HepG2 (cell line): ENCODE measurements at regions not wholly inside any gene's neighbourhood (a gene's known extent, or its start where the extent isn't known, plus 50 kb on each side); places are given as distances from the start of the nearest gene placed in this dataset.

Source experiments
- ATAC-seq: fragments of 200-7000 bp; cut with Tn5 transposase; 3 replicates; pipeline ENCODE4 v1.9.1; 2020; ENCODE audit warnings: mild to moderate bottlenecking, moderate library complexity
- BruUV-seq: library from RNA; stranded (reverse); fragments of 400-500 nt; replicated peaks from 2 replicates; lab custom pipeline; 2021; lab: Mats Ljungman, UMichigan
- CTCF ChIA-PET: fragments of 300-600 bp; formaldehyde crosslinking; extraction: SDS; loops from one replicate; lab custom pipeline; 2021; ENCODE audit warnings: low total read pairs, inconsistent platforms, low intra/inter-chr PET ratio; lab: Yijun Ruan, JAX
- POLR2A ChIA-PET: fragments of 350-600 bp; sonication (Branson Sonifier 250); formaldehyde crosslinking; loops from one replicate; lab custom pipeline; 2020; ENCODE audit warnings: antibody characterized with exemption, inconsistent platforms; lab: Yijun Ruan, JAX
- DNase-seq: peaks from one replicate; pipeline ENCODE4 v3.0.0-alpha.2; 2015; ENCODE audit warnings: low spot score
- FAIRE-seq: peaks from 3 replicates; lab custom pipeline; 2011; peaks lifted over from hg19 to GRCh38; lab: Jason Lieb, UNC
- H2AFZ ChIP-seq: one replicate; pipeline ENCODE4 v1.6.1; 2011; ENCODE audit warnings: low read length, inconsistent platforms
- H3K27ac ChIP-seq: fragments of 300-600 bp; 3 replicates; pipeline ENCODE4 v1.8.0; 2011; ENCODE audit warnings: mixed run types, mild to moderate bottlenecking, mixed read lengths, low read length, inconsistent platforms; ENCODE audit not compliant: insufficient read depth; ENCODE audit errors: extremely low read length
- H3K27me3 ChIP-seq, 2 experiments: fragments of 200-600 bp in 1 of 2; 2 replicates in 1 of 2; 3 replicates in 1 of 2; pipeline versions ENCODE4 v1.6.0 to v1.8.0; 2011; ENCODE audit warnings: low read length in 2 of 2, mild to moderate bottlenecking in 2 of 2, moderate library complexity in 2 of 2, inconsistent platforms in 1 of 2; ENCODE audit not compliant: insufficient read depth in 2 of 2, control insufficient read depth in 1 of 2
- H3K36me3 ChIP-seq, 2 experiments: fragments of 200-600 bp in 1 of 2; replicated peaks in 1 of 2; 2 replicates in 1 of 2; 3 replicates in 1 of 2; pipeline versions ENCODE4 v1.5.1 to v1.8.0; 2011; ENCODE audit warnings: low read length in 2 of 2, inconsistent platforms in 1 of 2; ENCODE audit not compliant: insufficient read depth in 2 of 2, control insufficient read depth in 1 of 2
- H3K4me1 ChIP-seq: 2 replicates; pipeline ENCODE4 v1.5.1; 2012; ENCODE audit warnings: low read length, inconsistent platforms; ENCODE audit not compliant: insufficient read depth
- H3K4me2 ChIP-seq: 2 replicates; pipeline ENCODE4 v1.6.0; 2011; ENCODE audit warnings: low read depth, low read length, inconsistent platforms
- H3K4me3 ChIP-seq, 3 experiments: fragments of 200-600 bp in 1 of 3; sonication (generic), shearing (Covaris generic) in 1 of 3; replicated peaks in 1 of 3; 2 replicates each; pipeline ENCODE4 v1.5.1; 2011 to 2016; ENCODE audit warnings: low read length in 3 of 3, inconsistent platforms in 2 of 3, low read depth in 2 of 3, mild to moderate bottlenecking in 2 of 3, control low read depth in 1 of 3, mixed read lengths in 1 of 3; ENCODE audit not compliant: insufficient read depth in 1 of 3
- H3K79me2 ChIP-seq: one replicate; pipeline ENCODE4 v1.6.1; 2011; ENCODE audit warnings: low read length, inconsistent platforms; ENCODE audit not compliant: insufficient read depth
- H3K9ac ChIP-seq: 2 replicates; pipeline ENCODE4 v1.6.0; 2011; ENCODE audit warnings: mild to moderate bottlenecking, low read depth, low read length, inconsistent platforms; ENCODE audit not compliant: insufficient read depth
- H3K9me3 ChIP-seq: 2 replicates; pipeline ENCODE4 v1.5.1; 2012; ENCODE audit warnings: mild to moderate bottlenecking, low read length
- H4K20me1 ChIP-seq: 2 replicates; pipeline ENCODE4 v1.6.0; 2011; ENCODE audit warnings: inconsistent platforms, mild to moderate bottlenecking, low read length, moderate library complexity; ENCODE audit not compliant: insufficient read depth
- CREM ChIP-seq, 2 experiments: sonication (generic) in 1 of 2; formaldehyde crosslinking in 1 of 2; IDR thresholded peaks; 2 replicates each; pipeline versions ENCODE4 v1.4.0 to v1.6.1; 2016 to 2020; ENCODE audit warnings: antibody characterized with exemption in 1 of 2, mild to moderate bottlenecking in 1 of 2, missing genetic modification reagents in 1 of 2
- GATA4 ChIP-seq: sonication (generic); IDR thresholded peaks from 2 replicates; pipeline ENCODE4 v1.6.1; 2016; ENCODE audit warnings: antibody characterized with exemption, low read depth, borderline replicate concordance
- GATAD2A ChIP-seq: IDR thresholded peaks from 2 replicates; pipeline ENCODE4 v1.6.1; 2016
- KIAA2018 ChIP-seq: sonication (generic); formaldehyde crosslinking; IDR thresholded peaks from 2 replicates; pipeline ENCODE4 v1.5.0; 2020; ENCODE audit warnings: mild to moderate bottlenecking, missing genetic modification reagents, borderline replicate concordance
- SMARCE1 ChIP-seq: fragments of 450-650 bp; IDR thresholded peaks from 2 replicates; pipeline ENCODE4 v1.6.1; 2017; ENCODE audit warnings: borderline replicate concordance
- ZNF501 ChIP-seq: sonication (generic); formaldehyde crosslinking; IDR thresholded peaks from 2 replicates; pipeline ENCODE4 v1.5.1; 2020; ENCODE audit warnings: mild to moderate bottlenecking, moderate library complexity, missing genetic modification reagents
- WGBS: methylation state at CpG from one replicate; pipeline ENCODE4 v1.1.6; 2017; ENCODE audit warnings: low lambda C conversion rate; 5-methylcytosine and 5-hydroxymethylcytosine counted together
- in situ Hi-C: cut with HindIII; loops from 2 replicates; pipeline ENCODE4 v1.10.0; 2017; ENCODE audit warnings: low pct_unique_long_range_greater_than_20kb; ENCODE audit not compliant: extremely low pct_ligation_motif_present
- intact Hi-C: fragments of 100-400 bp; cut with micrococcal nuclease; formaldehyde crosslinking; loops from one replicate; pipeline ENCODE4 v1.10.0; 2022; ENCODE audit not compliant: unreplicated experiment
- TF ChIP-seq, protein P1 (sequence below): sonication (generic); formaldehyde crosslinking; conservative IDR thresholded peaks from 2 replicates; pipeline ENCODE4 v1.4.0; 2020; ENCODE audit warnings: missing genetic modification reagents

DNA sequence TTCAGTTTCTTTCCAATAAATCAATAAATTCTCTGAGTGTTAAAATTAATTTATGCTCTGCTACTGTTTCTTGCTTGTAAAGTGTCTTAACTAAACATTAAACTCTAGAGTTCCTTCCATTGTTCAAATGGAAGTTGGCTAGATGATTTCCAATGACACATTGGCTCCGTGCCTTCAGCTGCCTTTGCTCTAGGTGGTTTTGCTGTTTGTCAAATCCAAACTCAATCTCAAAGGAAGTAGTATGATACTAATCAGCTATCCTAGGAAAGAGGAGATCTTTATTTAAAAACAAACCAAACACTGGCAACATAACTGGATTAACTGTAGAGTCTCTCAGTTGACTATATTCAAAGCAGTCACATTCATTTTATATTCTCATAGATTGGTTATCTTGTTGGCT lies 356.4 kb downstream of the FOXG1 start (continued):
- no peak for TF ChIP-seq KIAA2018 (CRISPR knock-in tag)

DNA sequence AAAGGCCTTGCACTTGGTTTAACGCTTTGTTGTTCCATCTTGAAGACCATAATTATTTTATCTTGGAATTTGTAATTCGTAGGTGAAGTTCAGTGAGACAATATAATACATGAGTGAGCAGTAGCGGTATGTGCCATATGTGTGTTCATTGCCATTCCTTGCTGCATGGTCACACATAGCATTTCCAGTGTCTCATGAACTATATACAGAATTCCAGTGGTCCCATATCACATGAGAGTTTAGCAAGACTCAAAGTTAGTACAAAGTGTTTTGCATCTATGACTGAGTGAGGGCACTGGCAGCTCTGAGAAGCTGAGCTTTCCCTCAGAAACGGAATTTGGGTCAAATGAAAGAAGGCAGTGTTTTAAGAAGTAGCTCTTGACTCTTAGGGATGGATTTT lies 359.8 kb downstream of the FOXG1 start:
- BruUV-seq, result no TSS peak
- Histone ChIP-seq H3K4me1 (no peaks in the 10 kb centered on the region), H2AFZ (no peak overlapping the region), H3K79me2 (no peaks in the 10 kb centered on the region), H4K20me1 (no peaks in the 10 kb centered on the region), H3K27ac (no peak overlapping the region), H3K9me3 (peaks cover 86% of the 10 kb centered on the region), H3K4me2 (no peak overlapping the region), H3K27me3 (no peaks in the 10 kb centered on the region), H3K4me3 (no peak overlapping the region), H3K36me3 (no peaks in the 10 kb centered on the region), H3K9ac (no peak overlapping the region)
- TF ChIP-seq ZNF501 (CRISPR knock-in tag) (no peak), GATAD2A (no peak), CREM (IDR thresholded peaks at IDR 0.05) (no peak), CREM (CRISPR knock-in tag; IDR thresholded peaks at IDR 0.05) (no peak), GATA4 (no peak), SMARCE1 (no peak)
- TF ChIP-seq, protein P1, sequence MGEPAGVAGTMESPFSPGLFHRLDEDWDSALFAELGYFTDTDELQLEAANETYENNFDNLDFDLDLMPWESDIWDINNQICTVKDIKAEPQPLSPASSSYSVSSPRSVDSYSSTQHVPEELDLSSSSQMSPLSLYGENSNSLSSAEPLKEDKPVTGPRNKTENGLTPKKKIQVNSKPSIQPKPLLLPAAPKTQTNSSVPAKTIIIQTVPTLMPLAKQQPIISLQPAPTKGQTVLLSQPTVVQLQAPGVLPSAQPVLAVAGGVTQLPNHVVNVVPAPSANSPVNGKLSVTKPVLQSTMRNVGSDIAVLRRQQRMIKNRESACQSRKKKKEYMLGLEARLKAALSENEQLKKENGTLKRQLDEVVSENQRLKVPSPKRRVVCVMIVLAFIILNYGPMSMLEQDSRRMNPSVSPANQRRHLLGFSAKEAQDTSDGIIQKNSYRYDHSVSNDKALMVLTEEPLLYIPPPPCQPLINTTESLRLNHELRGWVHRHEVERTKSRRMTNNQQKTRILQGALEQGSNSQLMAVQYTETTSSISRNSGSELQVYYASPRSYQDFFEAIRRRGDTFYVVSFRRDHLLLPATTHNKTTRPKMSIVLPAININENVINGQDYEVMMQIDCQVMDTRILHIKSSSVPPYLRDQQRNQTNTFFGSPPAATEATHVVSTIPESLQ, result no peak
- DNase-seq (no peak), FAIRE-seq (no peak), ATAC-seq (no peak)
- intact Hi-C loops (no loop called here), in situ Hi-C loops (no loop called here)
- CTCF ChIA-PET, result no interaction called here
- POLR2A ChIA-PET, result no interaction called here
- under 1% methylated on average over 4 of the region's 4 CpGs for WGBS
